ENCODE measurements at regions not wholly inside any gene's neighbourhood (a gene's known extent, or its start where the extent isn't known, plus 50 kb on each side); places are given as distances from the start of the nearest gene placed in this dataset.

GRCh38 chr2:6576302-6576701 lies 289.4 kb downstream of the CMPK2 start:
- no peak for ATAC-seq
- TF ChIP-seq CSRNP3 (CRISPR knock-in tag; IDR thresholded peaks at IDR 0.05) (no peak), GLIS3 (CRISPR knock-in tag; IDR thresholded peaks at IDR 0.05) (no peak), TSHZ2 (CRISPR knock-in tag; IDR thresholded peaks at IDR 0.05) (no peak), TCF4 (CRISPR knock-in tag; IDR thresholded peaks at IDR 0.05; ENCODE audit: borderline replicate concordance) (no peak), POU6F1 (CRISPR knock-in tag; IDR thresholded peaks at IDR 0.05; ENCODE audit: borderline replicate concordance, low read depth) (no peak), ZC3H10 (CRISPR knock-in tag; IDR thresholded peaks at IDR 0.05) (no peak), ZFP3 (CRISPR knock-in tag; IDR thresholded peaks at IDR 0.05) (no peak), ESRRG (CRISPR knock-in tag; IDR thresholded peaks at IDR 0.05) (no peak), PATZ1 (CRISPR knock-in tag; IDR thresholded peaks at IDR 0.05; ENCODE audit: borderline replicate concordance) (no peak), OSR1 (CRISPR knock-in tag; IDR thresholded peaks at IDR 0.05) (no peak), TOX (CRISPR knock-in tag; IDR thresholded peaks at IDR 0.05; ENCODE audit: borderline replicate concordance) (no peak), ZNF565 (CRISPR knock-in tag; conservative IDR thresholded peaks at IDR 0.05; ENCODE audit: low read depth) (no peak), ZNF8 (CRISPR knock-in tag; IDR thresholded peaks at IDR 0.05) (no peak)

- ATAC-seq: no peak
- TF ChIP-seq CSDC2 (CRISPR knock-in tag; IDR thresholded peaks at IDR 0.05): no peak
- TF ChIP-seq TCF4 (CRISPR knock-in tag; IDR thresholded peaks at IDR 0.05; ENCODE audit: borderline replicate concordance): no peak
- no peak for TF ChIP-seq ZNF565 (CRISPR knock-in tag; conservative IDR thresholded peaks at IDR 0.05; ENCODE audit: low read depth)
- TF ChIP-seq TSHZ2 (CRISPR knock-in tag; IDR thresholded peaks at IDR 0.05): no peak
- no peak for TF ChIP-seq ISL1 (CRISPR knock-in tag; IDR thresholded peaks at IDR 0.05)
- no peak for TF ChIP-seq PPARA (CRISPR knock-in tag; IDR thresholded peaks at IDR 0.05; ENCODE audit: borderline replicate concordance)
- no peak for TF ChIP-seq CREB5 (CRISPR knock-in tag; IDR thresholded peaks at IDR 0.05; ENCODE audit: low read depth)
- TF ChIP-seq OSR1 (CRISPR knock-in tag; IDR thresholded peaks at IDR 0.05): no peak
- TF ChIP-seq ZNF8 (CRISPR knock-in tag; IDR thresholded peaks at IDR 0.05): no peak
- no peak for TF ChIP-seq ZNF70 (CRISPR knock-in tag; IDR thresholded peaks at IDR 0.05)
- no peak for TF ChIP-seq PATZ1 (CRISPR knock-in tag; IDR thresholded peaks at IDR 0.05; ENCODE audit: borderline replicate concordance)
- no peak for TF ChIP-seq SNAI2 (CRISPR knock-in tag; IDR thresholded peaks at IDR 0.05)
- no peak for TF ChIP-seq CSRNP3 (CRISPR knock-in tag; IDR thresholded peaks at IDR 0.05)
- no peak for TF ChIP-seq BACH2 (CRISPR knock-in tag; IDR thresholded peaks at IDR 0.05; ENCODE audit: borderline replicate concordance)
Measured at GRCh38 chr2:6577960-6578359, 287.7 kb downstream of the CMPK2 start.

Data from SK-N-SH treated with all-trans-retinoic acid at 6 μM for 48 hours (cell line).